ENCODE measurements at regions not wholly inside any gene's neighbourhood (a gene's known extent, or its start where the extent isn't known, plus 50 kb on each side); places are given as distances from the start of the nearest gene placed in this dataset.
"Not testable (repeated sequence)": the region's sequence is repeated elsewhere in the genome, so short reads cannot be mapped to it uniquely, and the experiment has no call there.

DNA sequence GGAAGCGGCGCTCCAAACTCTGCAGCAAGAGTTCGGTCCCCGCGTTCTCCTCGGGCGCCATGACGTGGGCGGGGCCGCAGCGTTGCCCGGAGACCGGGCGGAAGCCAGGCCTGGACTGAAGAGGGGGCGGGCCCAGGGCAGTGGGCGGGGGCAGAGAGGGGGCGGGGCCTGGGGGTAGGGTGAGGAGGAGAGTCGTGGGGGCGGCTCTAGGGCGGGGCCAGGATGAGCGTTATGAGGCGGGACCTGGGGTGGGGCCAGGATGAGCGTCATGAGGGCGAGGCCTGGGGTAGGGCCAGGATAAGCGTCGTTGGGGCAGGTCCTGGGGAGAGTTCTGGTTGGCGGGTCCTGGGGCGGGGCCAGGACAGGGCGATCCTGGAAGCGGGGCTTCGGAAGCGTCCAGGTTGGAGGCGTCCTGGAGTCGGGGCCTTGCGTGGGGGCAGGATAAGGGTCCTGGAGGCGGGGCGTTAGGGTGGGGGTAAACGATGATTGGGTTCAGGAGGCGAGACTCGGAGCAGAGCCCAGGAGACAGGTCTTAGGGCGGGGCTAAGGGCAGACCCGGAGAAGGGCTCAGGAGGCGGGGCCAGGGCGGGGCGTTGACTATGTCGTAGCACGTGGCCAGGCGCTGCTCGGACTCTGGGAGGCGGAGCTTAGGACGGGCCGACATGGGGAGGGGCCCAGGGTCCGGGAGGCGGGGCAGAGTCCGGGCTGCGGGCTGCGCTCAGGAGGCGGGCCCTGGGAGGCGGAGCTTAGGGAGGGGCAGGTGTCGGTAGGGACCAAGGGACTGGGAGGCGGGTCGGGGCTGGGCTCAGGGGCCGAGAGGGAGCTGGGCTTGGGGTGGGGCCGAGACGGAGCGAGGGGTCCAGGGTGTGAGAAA is 131.1 kb upstream of the ALDH3B2 start:
- peak; percentile 98 for DNase-seq (ENCODE audit: low read depth in 2 of 2)

DNA sequence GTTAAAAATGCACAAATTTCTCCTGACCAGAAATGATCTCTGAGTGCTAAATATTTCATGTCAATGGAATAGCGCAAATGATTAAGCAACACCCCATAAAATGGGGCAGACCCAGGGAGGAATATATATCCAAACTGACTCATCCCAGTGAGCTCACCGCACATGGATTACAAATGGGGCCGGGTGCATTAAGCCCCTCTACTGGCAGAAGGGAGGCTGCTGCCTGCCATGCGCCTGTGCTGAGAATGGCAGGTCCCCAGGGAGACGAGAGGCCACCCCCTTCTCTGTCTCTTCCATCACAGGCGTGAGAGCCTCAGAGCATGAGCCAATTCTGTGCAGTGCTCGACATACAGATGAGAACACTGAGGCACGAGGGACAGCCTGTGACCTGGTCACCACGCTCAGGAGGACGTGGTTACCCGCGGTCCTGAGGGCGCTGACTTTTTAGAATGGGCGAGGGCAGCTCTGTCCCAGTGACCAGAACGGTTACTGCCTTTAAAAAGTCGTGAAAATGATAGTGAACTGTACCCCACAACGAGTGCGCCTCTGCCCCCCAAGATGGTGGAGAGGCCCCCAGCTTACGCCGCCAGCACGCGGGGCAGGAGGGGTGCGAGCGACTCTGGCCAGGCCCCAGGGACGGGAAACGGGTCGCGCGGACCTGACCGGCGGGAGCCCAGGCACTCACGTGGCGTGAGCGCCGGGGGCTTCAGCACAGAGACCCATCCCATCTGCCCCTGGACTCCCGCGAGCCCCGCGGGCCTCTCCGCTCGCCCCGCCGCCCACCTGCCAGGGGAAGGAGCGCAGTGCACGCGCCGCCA is 130.2 kb upstream of the ALDH3B2 start:
- not testable (repeated sequence) for DNase-seq (ENCODE audit: low read depth in 2 of 2)

DNA sequence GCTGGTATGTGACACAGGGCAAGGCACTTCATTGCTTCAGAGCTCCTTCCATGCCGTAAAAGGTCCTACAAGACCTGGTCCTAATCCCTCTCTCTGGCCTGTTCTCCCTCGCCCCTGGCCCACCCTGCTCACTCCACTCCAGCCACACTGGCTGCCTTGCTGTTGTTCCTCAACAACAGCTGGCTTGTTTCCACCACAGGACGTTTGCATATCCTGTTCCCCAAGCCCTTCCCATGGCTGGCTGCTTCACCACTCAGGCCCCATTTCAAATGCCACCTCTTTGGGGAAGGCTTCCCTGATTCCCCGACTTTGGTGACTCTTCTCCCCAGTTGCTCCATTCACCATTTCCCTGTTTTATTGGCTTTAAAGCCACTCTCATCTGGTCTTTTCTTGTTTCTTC is 129.1 kb upstream of the ALDH3B2 start:
- DNase-seq (ENCODE audit: low read depth in 2 of 2) = not testable (repeated sequence)

DNA sequence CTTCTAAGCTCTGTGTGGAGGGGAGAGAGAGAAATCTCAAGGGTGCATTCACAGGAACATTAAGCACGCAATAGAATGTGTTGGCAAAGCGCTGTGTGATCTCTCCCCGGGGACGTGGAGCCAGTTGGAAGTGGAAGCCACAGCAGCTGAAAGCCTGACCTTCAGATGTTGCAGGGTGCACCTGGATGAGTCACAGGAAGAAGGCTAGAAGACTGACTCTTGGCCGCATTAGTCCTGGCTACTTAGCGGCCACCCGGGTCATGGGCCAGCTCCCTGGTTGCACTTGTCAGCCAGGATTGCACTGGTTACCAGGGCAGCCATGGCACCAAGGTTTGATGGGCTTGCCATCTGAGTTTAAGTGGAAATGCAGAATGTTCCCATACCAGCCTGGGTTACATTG is 128.6 kb upstream of the ALDH3B2 start:
- DNase-seq (ENCODE audit: low read depth in 2 of 2) = not testable (repeated sequence)

DNA sequence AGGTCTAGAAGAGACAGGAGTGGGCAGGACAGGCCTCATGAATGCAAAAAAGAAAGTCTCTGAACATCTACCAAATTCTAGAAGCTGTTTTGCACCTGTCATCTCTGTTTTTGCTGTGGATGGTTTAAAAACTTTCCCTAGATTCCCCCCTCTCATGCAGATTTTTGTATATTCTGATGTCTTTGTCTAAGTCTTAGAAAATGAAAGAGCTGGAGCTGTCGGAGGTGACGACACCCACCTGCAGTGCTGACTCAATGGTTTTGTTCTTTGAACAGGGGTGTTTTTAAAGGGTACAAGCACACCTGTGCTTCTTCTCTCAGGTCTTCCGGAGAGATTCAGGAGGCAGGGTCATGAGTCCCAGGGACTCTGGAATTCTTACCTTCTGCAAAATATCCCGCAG is 128.2 kb upstream of the ALDH3B2 start:
- DNase-seq (ENCODE audit: low read depth in 2 of 2) = not testable (repeated sequence)

DNA sequence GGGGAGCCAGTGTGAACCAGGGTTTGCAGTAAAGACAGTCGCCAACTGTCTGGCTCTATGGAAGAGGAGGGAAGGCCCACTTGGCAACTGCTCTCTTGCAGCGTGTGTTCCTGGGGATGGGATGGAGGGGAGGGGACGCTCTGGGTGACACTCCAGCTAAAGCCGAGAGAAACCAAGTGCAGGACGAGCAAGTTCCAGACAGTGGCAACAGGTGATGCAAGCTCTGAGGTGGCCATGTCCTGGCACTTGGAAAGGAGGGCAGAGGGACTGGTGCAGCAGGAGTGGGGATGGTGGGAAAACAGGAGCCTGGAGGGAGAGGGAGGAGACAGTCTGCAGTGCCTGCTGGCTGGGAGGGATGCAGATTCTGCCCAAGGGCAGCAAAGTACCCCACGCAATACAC is 127.0 kb upstream of the ALDH3B2 start:
- DNase-seq (ENCODE audit: low read depth in 2 of 2) = not testable (repeated sequence)

DNA sequence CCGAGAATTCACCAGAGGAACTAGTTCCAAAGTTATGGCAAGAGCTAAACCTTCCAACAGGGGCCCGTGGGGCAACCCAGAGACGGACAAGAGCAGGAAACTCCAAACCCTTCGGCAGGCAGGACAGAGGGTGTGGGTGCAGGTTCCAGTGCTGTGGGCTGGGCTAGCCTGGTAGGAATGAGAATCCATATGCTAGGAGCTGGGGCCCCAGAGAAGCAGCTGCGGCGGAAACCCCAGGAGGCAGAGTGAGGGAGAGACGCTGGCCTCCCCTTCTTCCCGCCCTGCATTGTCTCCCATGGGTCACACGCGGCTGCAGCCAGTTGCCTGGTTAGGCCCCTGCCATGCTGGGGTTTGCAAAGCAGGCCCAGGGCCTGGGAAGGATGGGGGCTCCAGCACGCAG is 126.2 kb upstream of the ALDH3B2 start:
- DNase-seq (ENCODE audit: low read depth in 2 of 2) = not testable (repeated sequence)

DNA sequence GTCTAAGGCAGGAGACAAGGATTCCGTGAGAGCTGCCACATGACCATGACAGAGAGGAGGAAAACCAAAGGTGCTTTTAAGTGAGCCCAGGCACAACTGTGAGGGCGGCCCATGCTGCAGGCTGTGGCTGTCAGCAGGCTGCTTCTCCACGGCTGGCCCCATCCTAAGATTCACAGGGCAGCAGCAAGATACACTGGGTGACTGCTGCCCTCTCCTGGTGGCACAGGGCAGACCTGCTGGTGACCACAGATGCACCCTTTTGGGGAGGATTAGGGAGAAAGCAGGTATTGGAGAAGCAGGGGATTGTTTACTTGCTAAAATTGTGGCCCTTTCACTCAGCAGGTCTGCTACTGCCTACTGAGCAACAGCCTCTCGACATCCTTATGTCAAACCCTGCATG is 125.4 kb upstream of the ALDH3B2 start:
- not testable (repeated sequence) for DNase-seq (ENCODE audit: low read depth in 2 of 2)

DNA sequence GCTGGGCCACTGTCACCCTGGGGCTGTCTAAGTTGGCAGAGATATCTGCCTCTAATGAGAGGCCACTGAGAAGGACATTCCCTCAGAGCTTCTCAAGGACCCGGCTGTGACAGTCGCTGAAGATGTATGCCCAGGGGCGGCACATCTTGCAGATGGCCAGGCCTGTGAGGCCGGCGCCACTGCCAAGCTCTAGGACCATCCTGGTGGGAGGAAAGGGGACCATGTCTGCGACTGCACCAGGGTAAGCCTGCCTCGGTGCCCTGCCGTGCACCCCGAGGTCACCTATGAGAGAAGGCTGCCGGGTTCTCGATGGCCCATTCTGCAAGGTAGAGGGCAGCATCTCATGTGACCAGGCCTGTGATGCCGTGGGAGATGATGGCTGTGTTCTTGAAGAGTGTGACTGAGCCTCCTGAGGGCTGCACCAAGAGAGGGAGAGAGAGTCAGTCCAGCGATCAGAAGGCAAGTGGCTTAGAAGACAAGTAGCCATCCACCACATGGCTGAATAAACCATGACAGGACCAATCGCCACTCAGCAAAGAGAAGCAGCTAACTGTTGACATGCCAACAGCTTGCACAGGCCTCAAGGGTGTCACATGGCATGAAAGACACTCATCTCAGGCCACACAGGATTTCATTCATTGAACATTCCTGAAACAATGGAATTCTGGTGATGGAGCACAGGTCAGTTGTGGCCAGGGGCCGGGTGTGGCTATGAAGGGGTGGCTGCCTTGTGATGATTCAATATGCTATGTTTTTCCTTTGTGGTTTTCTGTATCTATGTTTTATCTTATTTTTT is 123.5 kb upstream of the ALDH3B2 start:
- DNase-seq (ENCODE audit: low read depth in 2 of 2) = not testable (repeated sequence)

DNA sequence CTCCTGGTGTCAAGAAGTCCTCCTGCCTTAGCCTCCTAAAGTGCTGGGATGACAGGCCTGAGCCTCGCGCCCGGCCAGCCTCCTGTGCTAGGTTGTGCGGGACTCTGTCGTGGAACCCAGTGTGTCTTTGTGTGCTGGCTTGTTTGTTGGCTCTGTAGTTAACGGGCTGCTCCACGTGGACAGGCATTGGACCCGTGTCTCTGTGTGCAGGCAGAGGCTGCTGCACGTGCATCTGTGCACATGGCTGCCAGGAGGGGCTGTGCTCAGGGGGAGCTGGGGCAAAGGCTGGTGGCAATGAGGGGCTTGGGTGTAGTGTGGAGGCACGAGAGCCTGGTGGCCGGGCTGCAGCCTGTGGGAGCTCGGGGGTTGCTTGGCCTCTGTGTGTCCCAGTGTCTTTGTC is 121.3 kb upstream of the ALDH3B2 start:
- DNase-seq (ENCODE audit: low read depth in 2 of 2) = no peak

DNA sequence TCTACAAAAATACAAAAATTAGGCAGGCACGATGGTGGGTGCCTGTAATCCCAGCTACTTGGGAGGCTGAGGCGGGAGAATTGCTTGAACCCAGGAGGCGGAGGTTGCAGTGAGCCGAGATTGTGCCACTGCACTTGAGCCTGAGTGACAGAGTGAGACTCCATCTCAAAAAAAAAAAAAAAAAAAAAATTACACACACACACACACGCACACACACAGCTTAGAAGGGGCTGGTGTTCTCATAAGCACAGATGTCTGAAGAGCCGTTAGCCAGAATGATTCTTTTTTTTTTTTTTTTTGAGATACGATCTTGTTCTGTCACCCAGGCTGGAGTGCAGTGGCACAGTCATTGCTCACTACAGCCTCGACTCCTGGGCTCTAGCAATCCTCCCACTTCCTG is 119.3 kb upstream of the ALDH3B2 start:
- DNase-seq (ENCODE audit: low read depth in 2 of 2) = not testable (repeated sequence)

DNA sequence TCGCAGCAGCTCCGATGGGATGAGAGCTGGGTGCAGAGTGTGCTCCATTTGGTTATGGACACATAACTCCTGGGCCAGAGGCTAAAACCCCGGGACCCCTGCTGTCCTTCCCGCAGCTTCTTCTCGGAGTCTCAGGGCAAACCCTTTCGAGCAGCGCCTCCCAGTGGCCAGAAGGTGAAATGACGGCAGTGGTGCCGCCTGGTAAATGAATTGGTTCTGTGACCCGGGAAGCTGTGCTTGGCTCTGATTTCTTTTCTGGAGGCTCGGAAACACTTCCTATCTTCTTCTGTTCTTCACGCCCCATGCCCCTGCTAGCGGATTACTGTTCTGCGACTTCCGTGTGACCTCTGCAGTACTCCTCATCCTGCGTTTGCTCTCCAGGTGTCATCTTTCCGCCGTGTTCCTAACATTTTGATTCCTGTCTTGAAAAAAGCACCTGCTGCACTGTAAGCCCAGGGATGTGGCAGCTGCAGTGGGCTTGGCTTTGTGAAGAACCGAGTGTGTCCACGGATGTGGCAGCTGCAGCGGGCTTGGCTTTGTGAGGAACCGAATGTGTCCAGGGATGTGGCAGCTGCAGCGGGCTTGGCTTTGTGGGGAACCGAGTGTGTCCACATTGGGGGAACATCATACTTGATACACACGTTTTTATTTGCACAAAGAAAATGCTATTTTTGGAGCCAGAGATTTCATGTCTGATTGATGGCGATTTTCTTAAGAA is 118.0 kb upstream of the ALDH3B2 start:
- peak in 1 of 2 donors; percentile 27 for DNase-seq (ENCODE audit: low read depth in 2 of 2)

DNA sequence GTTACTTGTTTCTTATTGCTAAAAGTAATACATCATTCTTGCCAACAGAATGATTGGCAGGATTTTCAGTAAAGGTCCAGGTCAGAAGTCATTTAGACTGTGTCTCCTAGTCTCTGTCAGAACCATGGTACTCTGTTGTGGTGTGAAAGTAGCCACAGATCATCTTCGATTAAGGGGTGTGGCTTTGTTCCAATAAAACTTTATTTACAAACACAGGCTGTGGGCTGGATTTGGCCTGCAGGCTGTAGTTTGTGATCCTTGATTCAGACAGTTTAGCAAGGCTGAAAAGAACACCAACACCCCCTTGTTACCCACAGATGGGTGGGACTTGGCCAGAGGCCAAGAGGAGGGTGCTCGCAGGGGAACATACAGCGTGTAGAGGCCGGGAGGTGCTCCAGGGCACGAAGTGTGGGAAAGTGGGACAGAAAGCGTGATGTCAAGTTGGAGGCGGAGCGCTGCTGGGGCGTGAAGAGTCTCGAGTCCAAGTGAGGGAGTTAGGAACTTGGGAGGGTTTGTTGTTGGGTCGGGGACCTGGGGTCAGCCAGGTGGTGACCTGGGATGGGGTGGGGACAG is 117.3 kb upstream of the ALDH3B2 start:
- DNase-seq (ENCODE audit: low read depth in 2 of 2) = not testable (repeated sequence)

DNA sequence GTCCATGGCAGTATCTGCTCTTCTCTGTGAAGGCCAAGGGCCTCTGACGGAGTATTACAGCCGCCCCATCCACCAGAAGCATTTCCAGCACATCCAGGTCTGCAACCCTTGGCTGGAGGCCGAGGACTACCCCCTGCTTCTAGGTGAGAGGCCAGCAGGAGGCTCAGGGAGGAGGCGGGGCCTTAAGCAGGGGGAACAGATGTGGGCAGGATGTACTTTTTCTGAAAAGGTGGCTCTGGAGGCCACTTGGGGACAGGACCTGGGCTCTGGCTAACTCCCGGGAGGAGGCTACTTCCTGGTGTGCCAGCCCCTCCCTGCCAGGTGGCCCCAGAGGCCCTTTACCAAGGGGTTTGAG is 113.9 kb upstream of the ALDH3B2 start:
- DNase-seq (ENCODE audit: low read depth in 2 of 2) = not testable (repeated sequence)

DNA sequence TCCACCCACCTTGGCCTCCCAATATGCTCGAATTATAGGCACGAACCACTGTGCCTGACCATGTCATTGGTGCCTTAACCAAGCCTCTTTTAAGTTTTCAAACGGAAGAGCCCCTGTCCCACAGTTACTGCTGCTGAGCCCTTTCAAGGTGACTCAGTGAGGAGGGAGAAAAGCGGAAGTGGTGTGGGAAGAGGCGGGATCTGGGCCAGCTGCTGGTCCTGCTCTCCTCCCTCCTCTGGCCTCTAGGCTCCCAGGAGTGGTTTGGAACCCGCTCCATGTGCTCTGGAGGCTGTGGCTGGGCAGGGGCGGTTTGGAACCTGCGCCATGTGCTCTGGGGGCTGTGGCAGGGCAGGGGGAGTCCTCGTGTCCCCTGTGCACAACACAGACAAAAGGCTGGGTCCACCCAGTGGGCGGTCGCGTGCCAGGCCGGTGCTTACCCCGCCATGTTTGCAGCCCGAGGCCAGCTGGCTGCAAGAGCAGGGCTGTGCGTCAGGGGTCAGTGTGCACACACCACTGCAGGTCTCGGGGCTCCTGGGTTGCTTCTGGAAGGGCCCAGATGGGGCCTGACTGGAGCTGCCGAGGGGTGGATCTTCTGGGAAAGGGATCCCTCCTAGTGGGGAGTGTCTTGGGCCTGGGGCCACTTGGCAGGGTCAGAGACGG is 113.4 kb upstream of the ALDH3B2 start:
- not testable (repeated sequence) for DNase-seq (ENCODE audit: low read depth in 2 of 2)

DNA sequence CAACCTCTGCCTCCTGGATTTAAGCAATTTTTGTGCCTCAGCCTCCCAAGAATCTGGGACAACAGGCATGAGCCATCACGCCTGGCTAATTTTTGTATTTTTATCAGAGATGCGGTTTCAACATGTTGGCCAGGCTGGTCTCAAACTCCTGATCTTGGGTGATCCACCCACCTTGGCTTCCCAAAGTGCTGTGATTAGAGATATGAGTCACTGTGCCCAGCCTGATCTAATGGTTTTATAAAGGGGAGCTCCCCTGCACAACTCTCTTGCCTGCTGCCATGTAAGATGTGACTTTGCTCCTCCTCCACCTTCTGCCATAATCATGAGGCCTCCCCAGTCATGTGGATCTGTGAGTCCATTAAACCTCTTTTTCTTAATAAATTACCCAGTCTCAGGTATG is 107.5 kb upstream of the ALDH3B2 start:
- not testable (repeated sequence) for DNase-seq (ENCODE audit: low read depth in 2 of 2)

DNA sequence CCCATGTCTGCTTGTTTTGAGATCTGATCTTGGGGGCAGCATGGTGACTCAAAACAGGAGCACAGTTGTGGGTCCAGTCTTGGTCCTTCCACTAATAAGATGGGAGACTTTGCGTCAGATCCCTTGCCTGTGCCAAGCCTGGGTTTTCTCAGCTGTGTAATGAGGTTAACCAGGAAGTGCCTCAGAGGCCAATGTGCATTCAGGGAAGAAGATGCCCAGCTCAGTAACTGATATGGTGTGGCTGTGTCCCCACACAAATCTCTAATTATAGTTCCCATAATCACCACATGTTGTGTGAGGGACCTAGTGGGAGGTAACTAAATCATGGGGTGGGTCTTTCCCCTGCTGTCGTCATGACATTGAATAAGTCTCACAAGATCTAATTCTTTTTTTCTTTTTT is 107.1 kb upstream of the ALDH3B2 start:
- not testable (repeated sequence) for DNase-seq (ENCODE audit: low read depth in 2 of 2)

DNA sequence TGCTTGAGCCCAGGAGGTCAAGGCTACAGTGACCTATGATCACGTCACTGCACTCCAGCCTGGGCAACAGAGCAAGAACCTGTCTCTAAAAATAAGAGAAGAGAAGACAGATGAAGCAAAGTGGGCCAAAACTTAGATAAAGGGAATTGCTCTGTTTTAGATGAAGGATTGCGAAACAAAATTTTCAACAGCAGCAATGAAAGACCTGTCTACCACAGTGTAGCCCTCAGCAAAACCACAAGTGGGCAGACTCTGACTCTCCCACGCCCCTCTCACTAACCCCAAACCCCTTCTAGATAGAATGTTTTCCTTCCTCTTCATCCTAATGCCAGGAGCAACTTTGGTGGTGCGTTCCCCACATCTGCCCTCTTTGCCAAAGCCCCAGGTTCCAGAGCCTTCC is 105.6 kb upstream of the ALDH3B2 start:
- no peak for DNase-seq (ENCODE audit: low read depth in 2 of 2)

DNA sequence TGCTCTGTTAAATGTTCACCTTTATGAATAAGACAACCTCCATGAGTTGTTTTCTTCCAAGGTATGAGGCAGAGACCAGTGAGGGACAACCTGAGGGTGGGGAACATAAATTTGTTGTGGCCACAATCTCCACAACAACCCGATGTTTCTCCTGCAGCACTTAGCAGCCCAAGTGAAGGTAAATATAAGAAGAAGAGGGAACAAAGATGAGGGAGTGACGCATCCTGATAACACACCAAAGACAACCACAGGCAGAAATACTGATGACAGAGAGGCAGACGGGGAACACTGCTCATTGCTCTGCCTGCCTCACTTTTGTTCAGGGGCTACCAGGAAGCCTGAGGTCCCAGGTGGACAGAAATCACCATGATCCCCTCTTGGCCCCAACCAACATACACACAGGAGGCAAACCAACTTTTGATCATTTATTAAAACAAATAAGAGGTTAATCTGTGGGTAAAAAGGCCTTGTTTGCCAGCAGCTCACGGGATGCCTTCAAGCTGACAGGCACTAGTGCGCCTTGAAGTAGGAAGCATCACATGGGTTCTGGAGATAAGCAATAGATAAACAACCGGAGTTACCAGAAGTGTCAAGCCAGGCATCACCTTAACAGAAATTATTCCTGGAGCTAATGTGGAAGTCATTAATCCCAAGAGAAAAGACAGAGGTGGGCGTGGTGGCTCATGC is 104.9 kb upstream of the ALDH3B2 start:
- not testable (repeated sequence) for DNase-seq (ENCODE audit: low read depth in 2 of 2)

All from stimulated activated CD4-positive, alpha-beta T cell treated with anti-CD3 and anti-CD28 coated beads, Interleukin-1b, Interleukin-23, amount 100 ng/mL, for 1 hour (primary cell).